GM18867 (cell line): ENCODE measurements at regions not wholly inside any gene's neighbourhood (a gene's known extent, or its start where the extent isn't known, plus 50 kb on each side); places are given as distances from the start of the nearest gene placed in this dataset.
"Not testable (repeated sequence)": the region's sequence is repeated elsewhere in the genome, so short reads cannot be mapped to it uniquely, and the experiment has no call there.

Experiments
- ATAC-seq: cut with Tn5 transposase; IDR thresholded peaks from one replicate; pipeline ENCODE4 v1.9.1; 2021; ENCODE audit warnings: mild to moderate bottlenecking, moderate library complexity; ENCODE audit not compliant: unreplicated experiment

DNA sequence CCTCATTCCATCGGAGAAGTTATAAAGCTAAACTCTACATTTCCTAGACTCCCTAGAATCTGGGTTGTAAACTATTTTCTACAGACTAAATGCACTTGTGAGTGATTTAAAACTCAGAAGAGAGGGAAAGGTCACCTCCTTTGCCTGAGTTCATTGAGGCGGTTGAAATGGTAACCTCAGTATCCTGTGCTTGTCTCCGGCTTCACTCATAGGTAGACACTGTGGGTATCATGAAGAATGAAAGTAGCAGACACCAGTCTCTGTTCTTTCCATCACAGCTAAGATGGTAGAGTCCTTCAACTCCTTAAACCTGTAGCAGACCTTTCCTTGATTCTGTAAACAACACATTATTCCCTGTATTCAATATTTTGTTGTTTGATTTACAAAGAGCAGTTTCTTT, 291.3 kb upstream of the ANKRD50 start:
- ATAC-seq: peak; percentile 61

DNA sequence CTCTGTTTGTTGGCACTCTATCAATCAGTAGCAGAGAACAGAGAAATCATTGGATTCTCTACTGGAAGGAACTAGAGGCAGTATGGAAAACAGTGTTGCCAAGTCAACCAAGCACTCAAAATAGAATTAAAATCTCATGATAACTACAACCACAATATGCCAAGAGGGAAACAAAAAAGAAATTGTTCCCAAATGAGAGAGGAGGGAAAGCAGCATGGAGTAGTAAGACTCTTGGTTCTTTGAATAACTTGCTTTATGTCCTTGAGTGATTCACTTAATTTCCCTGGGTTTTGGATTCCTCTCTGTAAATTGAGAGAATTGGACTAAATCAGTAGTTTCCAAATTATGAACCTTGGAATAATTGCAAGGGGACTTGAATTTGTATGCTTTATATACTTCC, 285.5 kb upstream of the ANKRD50 start:
- ATAC-seq: no peak

DNA sequence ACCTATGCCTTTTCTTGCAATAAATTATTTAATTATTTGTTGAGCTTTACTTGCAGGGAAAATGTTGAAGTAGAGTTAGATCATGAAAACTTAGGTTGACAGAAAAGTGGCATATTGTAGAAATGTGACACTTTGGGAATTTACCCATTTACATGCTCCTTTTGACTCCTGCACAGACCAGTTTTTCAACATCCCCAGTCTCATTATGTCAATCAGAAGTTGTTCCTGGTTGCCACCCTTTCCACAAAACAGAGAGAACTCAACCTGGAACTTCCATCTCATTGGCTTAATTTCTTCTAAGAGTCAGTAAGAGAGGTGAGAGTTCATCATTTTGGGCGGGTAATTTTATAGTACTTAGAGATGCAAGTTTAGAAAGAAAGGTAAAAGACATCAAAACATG, 284.6 kb upstream of the ANKRD50 start:
- ATAC-seq: no peak

DNA sequence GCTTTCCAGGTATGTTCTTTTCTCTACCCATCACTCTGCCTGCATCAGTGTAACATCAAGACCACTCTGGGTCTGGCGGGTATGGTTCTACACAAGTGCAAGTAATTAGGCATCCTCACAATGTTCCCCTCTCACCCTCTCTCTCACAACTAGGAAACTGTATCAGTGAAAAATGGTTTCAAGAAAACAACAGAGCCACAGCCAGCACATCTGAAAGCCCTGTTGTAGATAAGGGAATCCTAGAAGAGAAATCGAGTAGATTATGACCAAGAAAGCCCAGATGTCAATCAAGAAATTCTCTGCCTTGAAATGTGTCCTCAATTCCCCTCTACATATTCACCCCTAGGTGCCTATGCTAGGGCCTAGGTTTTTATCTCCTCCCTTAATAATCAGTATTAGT, 281.3 kb upstream of the ANKRD50 start:
- no peak for ATAC-seq

DNA sequence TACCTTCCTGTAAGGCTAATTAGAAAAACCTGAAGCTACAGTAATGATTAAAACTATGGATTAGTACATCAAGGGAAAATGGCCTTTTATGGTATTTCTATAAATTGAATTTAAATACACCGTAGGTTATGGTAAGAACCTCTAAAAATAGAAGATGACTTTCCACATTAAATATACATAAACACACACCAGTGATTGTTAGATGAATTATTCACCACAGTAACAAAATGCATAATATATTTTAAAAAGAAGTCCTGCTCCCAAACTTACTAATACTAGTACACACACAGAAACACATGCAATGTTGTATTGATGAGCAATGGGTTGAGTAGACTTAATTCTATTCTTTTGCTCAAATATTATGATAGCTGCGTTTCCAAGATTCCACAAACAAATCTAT, 277.9 kb upstream of the ANKRD50 start:
- no peak for ATAC-seq

DNA sequence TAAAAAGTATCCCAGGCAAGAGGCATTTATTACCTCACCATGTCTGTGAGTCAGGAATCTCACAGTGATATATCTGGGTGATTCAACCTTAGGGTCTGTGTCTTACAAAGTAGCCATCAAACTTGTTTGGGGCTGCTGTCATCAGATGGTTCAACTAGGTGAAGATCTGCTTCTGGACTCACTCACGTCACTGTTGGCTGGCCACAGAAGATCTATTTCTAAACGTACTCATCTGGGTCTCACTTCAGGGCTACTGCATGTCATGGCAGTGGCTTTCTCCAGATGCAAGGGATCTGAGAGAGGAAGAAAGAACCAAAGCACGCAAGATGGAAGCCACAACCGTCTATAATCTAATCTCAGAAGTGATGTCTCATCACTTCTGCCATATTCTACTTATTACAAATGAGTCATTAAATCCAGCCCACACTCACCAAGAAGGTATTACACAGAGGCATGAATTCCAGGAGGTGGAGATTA, 267.8 kb upstream of the ANKRD50 start:
- no peak for ATAC-seq

DNA sequence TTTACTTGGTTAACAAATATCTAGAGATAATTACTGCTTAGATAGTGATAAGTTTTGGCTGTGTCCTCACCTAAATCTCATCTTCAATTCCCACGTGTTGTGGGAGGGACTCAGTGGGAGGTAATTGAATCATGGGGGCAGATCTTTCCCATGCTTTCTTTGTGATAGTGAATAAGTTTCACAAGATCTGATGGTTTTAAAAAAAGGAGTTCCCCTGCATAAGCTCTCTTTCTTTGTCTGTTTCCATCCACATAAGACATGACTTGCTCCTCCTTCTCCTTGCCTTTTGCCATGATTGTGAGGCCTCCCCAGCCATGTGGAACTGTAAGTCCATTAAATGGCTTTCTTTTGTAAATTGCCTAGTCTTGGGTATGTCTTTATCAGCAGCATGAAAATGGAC, 266.0 kb upstream of the ANKRD50 start:
- not testable (repeated sequence) for ATAC-seq

DNA sequence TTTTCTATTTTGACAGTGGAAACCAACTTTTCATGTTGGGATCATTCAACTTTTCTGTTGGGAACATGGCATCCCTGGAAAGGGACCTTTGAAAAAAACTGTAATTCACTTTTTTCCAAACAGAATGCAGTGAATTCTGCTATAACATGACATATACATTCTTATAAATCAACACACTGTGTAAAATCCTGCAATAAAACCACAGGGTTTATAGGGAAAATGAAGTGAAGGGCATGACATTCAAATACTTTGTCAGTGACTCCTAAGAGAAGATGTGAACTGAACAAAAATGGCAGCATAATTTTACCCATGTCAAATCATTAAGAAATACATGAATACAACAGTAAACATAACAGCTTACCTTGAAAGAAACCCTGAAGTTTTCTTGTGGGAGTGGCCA, 264.5 kb upstream of the ANKRD50 start:
- no peak for ATAC-seq

DNA sequence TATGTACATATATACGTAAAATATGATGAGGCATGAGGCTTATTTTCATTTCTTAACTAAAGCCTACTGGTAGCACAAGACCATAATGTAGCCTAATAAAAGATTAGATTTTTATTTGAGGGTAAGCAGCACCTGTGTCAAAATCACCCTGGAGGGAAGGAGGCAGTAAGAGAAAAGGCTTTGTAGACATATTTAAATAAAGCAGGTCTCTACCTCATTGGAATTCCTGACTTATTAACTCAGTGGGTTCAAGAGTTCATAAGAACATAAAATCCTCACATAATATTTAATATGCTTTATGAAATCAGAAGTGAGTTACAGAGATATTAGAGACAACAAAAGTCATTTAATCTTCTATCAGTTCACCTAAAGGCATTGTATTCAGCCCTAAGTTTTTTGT, 261.6 kb upstream of the ANKRD50 start:
- no peak for ATAC-seq

DNA sequence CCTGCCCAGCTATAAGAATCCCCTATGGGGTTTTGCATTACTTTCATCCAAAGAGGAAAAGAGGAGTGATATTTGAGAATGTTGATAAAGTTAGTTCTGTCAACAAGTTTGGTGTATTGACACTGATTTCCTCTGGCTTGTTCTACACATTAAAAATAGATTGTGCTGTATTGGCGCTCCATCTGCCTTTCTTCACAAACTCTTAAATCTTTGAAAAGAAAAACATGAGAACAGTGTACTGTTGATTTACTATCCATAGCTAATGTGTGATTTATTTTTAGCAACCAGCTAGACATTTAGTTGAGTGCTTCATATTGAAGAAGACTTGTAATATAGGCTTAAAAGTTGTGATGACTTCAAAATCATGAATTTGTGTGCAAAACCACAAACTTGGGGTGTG, 261.2 kb upstream of the ANKRD50 start:
- no peak for ATAC-seq

DNA sequence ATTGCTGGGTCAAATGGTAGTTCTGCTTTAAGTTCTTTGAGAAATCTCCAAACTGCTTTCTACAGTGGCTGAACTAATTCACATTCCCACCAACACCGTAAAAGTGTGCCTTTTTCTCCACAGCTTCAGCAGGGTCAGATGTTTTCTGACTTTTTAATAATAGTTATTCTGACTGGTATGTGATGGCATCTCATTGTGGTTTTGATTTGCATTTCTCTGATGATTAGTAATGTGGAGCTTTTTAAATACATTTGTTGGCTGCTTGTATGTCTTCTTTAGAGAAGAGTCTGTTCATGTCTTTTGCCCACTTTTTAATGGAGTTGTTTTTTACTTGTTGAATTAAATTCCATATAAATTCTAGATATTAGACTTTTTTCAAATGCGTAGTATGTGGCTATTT, 257.5 kb upstream of the ANKRD50 start:
- ATAC-seq: no peak

DNA sequence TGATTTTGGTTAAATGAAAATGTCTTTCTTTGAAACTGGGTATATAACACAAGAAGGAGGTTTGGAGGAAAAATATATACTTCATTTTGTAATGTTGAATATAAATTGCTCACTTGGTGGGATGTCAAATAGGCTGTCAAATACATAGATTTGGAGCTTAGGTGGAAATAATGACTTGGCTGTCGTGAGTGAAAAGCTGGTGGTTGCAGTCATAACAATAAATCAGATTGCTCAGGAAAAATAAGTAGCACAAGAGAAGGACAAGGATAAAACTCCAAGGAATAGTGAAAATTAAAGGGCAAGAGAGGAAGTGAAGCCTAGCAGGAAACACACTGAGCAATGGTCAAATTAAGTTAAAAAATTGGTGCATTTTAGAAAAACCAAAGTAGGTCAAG, 253.0 kb upstream of the ANKRD50 start:
- no peak for ATAC-seq

DNA sequence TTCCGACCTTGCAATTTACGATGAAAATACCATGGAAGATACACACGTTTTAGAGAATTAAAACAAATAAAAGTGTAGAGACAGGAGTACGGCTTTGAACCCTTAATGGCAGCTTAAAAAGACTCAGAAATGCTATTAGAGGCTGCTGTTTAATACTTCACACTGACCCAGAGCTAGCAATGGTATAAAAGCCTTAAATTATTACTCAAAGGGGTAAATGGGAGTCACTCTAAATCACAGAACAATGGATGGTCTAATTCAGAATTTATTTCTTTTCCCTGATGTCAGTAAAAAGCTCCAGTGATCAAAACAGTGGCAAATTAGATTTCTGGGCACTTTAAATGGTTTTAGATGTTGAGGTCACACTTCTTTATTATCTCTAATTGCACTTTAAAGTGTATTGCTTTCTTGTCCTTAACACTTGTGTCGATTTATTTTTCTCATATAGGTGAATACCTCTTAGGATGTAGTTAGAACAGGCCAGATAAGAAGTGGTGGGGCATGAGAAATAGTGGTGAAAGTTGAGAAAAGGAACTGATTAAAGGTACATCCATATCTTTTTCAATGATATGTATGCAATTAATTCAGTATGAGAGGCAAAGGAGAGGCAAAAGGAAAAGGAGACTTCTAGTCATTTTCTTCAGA, 252.4 kb upstream of the ANKRD50 start:
- ATAC-seq: no peak

DNA sequence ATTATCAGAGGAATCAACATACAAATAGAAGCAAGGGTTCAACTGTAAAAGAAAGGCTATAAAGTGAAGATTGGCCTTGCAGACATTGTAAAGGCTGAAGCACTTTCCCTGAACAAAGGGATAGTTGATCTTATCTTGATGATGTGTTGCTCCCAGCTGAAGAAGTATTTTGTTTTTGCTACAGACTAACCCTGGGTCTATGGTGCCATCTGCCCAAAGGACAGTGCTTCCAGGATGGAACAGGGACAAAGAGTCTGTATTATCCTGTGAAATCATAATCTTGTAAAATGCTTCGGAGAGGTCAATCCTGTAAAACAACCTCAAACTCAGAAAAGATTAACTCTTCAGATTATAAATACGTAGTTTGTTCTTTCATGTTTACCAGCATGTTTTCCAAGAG, 251.7 kb upstream of the ANKRD50 start:
- no peak for ATAC-seq

DNA sequence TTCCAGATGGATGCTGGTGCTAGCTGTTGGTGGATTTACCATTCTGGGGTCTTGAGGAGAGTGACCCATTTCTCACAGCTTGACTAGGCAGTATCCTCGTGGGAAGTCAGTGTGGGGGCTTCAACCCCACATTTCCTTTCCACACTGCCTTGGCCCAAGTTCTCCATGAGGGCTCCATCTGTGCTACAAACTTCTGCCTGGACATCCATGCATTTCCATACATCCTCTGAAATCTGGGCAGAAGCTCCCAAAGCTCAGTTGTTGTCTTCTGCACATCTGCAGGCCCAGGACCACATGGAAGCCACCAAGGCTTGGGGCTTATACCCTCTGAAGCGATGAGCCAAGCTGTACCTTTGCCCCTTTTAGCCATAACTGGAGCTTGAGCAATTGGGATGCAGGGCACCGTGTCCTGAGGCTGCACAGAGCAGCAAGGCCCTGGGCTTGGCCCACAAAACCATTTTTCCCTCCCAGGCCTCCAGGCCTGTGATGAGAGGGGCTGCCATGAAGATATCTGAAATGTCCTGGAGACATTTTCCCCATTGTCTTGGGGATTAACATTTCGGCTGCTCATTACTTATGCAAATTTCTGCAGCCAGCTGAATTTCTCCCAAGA, 248.7 kb upstream of the ANKRD50 start:
- ATAC-seq: no peak

DNA sequence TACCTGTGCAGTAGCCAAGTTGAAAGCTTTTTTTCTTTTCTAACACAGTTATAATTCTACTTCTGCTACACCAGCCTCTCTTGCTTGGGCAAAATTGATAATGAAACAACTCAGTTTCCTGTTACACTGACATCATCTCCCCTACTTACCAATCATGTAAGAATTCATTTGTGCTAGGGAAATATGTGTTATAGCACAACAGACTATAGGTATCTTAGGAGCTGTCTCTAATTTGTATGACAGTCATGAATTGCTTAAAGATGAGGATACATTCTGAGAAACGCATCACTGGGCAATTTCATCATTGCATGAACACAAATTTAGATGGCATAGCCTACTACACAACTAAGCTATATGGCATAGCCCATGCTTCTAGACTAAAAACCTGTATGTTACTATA, 246.3 kb upstream of the ANKRD50 start:
- no peak for ATAC-seq

DNA sequence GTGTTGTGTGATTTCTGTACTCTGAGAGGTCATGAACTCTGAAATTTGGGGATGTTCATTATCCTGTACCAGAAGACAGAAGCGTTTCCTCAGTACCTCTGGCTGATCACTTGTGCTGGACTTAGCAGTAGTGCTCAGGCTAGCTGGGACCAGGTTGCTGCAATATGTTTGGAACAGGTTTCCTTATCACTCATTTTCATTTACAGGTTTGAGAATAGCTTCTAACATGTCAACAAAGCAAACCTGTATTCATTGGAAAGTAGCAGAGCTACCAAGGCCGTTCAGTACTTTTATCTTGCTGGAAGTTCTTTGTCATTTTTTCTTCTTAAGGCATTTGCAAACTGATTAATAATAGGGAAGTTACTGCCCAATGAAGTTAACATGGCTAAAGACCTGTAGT, 242.9 kb upstream of the ANKRD50 start:
- ATAC-seq: no peak

DNA sequence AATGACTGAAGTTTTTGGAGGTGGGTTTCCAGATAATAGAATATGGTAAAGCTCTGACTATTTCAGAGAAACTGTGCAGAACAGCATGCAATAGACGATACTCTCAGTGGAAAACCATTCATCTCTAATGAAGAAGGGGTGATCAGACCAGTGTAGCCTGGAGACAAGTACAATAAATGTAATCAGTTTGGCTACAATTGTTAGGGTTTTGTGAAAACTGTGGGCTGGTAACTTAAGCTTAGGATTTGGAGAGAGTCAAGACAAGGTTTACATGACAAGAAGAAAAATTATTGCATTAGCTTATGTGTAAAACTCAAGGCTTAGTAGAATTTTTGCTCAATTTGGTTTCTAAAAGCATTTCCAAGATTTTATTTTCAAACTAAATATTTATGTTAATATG, 241.5 kb upstream of the ANKRD50 start:
- no peak for ATAC-seq

DNA sequence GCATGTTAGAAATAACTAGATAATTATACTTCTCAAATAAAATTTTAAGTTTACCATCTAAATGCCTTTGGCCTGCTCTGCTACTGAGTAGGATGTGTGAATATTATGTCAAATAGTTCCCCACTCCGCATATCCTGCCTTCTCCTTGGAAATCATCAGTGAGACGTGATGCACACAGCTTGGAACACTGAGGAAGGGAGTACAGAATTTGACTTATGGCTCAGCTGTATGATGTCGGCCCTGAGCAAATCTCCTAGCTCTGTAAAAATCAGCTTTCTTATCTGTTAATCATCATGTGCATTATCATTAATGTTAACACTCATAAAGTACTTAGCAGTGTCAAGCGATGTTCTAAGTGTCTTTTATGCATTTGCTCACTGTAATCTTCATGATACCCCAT, 241.0 kb upstream of the ANKRD50 start:
- ATAC-seq: no peak

DNA sequence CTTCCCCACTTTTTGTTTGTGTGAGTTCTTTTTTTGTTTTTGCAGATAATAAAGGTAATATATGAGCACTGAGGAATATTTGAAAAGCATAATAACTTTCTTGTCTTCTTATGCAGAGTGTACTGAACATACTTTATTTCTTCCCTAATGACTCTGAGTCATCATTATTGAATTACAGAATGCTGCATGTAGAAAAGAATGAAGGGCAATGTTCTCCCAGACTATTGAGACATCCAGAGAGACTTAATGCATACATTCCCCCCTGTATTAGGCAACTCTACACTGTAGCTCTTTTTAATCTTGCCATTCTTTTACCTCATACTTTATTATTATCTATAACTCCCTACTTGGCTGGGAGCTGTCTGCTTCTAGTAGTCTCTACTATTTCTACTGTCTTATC, 240.5 kb upstream of the ANKRD50 start:
- ATAC-seq: no peak

DNA sequence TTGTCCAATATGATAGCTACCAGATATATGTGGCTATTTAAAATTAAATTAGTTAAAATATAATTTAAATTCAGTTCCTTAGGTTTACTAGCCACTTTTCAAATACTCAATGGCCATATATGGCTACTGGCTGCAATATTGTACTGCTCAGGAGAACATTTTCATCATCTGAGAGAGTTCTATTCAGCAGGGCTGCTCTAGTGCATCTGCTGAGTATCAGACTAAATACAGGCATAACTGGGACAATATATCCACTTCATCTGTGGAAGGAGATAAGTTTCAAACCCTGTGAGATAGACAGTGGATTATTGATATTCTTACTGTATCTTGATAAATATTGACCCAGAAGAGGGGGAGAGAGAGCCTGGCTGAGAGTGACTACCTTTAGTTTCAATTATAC, 240.1 kb upstream of the ANKRD50 start:
- no peak for ATAC-seq

DNA sequence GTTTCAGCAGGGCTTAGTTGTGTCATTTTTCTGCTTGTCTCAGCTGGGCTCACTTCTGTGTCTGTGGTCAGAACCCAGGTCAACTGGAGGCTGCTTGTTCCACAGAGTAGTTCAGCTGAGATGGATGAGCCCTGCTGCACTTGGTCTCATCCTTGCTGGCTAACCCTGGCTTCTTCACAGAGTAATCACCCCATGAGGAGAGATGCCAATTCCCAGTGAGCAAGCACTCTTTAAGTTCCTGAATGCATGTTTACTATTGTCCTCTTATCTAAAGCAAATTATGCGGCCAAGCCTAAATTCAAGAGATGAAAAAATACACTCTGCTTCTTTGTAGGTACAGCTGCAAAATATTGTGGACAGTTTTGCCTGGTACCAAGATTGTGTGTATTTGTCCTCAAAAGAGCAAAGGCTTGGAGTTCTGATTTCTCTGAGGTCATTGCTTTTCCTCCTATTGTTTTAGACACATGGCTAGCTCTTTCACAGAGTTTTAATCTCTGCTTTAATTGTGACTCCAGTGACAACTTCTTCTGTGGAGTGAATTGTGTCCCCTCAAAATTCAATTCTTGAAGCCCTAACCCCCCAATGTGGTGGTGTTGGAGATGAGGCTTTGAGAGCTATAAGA, 236.6 kb upstream of the ANKRD50 start:
- no peak for ATAC-seq
